ENCODE measurements at regions not wholly inside any gene's neighbourhood (a gene's known extent, or its start where the extent isn't known, plus 50 kb on each side); places are given as distances from the start of the nearest gene placed in this dataset.

DNA sequence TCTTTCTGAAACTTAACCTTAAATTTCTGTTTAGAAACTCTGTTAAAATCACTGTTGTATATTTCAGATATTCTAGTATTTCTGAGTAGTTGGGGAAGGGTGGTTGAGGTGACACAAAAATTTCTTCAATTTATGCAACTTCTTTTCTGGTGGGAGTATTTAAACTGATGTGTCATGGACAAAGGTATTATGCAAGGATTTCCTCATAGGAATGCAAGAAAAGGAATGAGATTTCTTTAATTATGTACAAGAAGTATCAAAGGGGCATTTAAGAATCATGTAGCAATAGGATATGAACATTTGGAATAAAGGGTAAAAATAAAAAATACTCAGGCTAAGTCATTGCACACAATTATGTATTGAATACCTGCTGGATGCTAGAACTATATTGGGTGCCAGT, 575.8 kb upstream of the KLF12 start:
- no peaks in the 10 kb centered on the region for H3K4me1 ChIP-seq
- no peaks in the 10 kb centered on the region for H3K36me3 ChIP-seq
- H3K27me3 ChIP-seq, result no peaks in the 10 kb centered on the region
- no peak overlapping the region for H3K27ac ChIP-seq (replicated peaks in 1 of 4)
- TF ChIP-seq POLR2AphosphoS5 (IDR thresholded peaks at IDR 0.05) (no peak), CTCF (IDR thresholded peaks at IDR 0.05) (no peak), POLR2A (IDR thresholded peaks at IDR 0.05; ENCODE audit: low read depth) (no peak), EP300 (IDR thresholded peaks at IDR 0.05) (no peak)
- no peak overlapping the region for H3K4me3 ChIP-seq
- intact Hi-C loops (cut with DNase I), result no loop called here
- no peaks in the 10 kb centered on the region for H3K9me3 ChIP-seq
- DNase-seq (ENCODE audit: extremely low spot score), result no peak

DNA sequence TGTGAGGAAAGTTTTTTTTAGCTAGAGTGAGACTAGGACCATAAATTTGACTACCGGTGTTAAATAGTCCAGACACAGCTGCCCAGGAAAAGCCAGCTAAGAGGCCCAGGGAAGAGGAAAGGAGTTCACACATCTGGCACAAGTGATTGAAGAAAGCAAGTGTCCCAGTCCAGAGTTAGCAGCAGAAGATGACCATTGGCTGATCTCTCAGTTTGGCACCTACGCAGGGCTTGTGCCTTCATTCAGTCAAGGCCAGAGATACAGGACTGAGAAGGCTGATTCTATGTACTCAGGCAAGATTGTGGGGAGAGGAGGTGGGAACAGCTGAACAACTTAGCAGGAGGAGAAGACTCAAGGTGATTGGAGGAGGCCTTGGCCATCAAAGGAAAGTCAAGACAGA, 575.0 kb upstream of the KLF12 start:
- WGBS, result 80% methylated on average over 2 of the region's 2 CpGs
- Histone ChIP-seq H3K27me3 (no peaks in the 10 kb centered on the region), H3K9me3 (no peaks in the 10 kb centered on the region), H3K36me3 (no peaks in the 10 kb centered on the region), H3K4me3 (no peak overlapping the region), H3K4me1 (no peaks in the 10 kb centered on the region), H3K27ac (replicated peaks in 1 of 4) (no peak overlapping the region)
- intact Hi-C loops (cut with DNase I), result no loop called here
- DNase-seq (ENCODE audit: extremely low spot score), result no peak
- no peak for TF ChIP-seq POLR2AphosphoS5 (IDR thresholded peaks at IDR 0.05)
- no peak for TF ChIP-seq CTCF (IDR thresholded peaks at IDR 0.05)
- no peak for TF ChIP-seq POLR2A (IDR thresholded peaks at IDR 0.05; ENCODE audit: low read depth)
- no peak for TF ChIP-seq EP300 (IDR thresholded peaks at IDR 0.05)

DNA sequence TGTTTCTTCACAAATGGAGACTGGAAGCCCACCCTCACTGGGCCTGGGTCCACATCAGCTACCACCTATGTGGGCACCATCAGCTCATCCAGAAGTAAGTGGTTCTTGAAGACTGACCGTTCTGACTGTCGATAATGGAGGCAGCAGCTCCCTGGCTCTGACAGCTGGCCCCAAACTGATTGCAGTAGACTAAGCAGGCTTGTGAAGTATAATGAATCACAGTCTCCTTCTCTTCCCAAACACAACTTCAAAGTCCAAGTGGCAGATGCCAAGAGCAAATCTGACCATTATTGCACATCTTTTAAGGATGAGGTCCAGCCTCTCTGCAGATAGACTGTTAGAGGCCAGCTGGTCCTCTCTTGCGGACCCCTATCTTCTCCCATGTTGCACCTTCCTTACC, 574.4 kb upstream of the KLF12 start:
- Histone ChIP-seq H3K27me3 (no peaks in the 10 kb centered on the region), H3K4me1 (no peaks in the 10 kb centered on the region), H3K4me3 (no peak overlapping the region), H3K36me3 (no peaks in the 10 kb centered on the region), H3K27ac (replicated peaks in 1 of 4) (no peak overlapping the region), H3K9me3 (no peaks in the 10 kb centered on the region)
- intact Hi-C loops (cut with DNase I), result no loop called here
- 57% methylated on average over 3 of the region's 3 CpGs for WGBS
- no peak for DNase-seq (ENCODE audit: extremely low spot score)
- no peak for TF ChIP-seq POLR2A (IDR thresholded peaks at IDR 0.05; ENCODE audit: low read depth)
- TF ChIP-seq CTCF (IDR thresholded peaks at IDR 0.05), result no peak
- TF ChIP-seq POLR2AphosphoS5 (IDR thresholded peaks at IDR 0.05), result no peak
- TF ChIP-seq EP300 (IDR thresholded peaks at IDR 0.05), result no peak

DNA sequence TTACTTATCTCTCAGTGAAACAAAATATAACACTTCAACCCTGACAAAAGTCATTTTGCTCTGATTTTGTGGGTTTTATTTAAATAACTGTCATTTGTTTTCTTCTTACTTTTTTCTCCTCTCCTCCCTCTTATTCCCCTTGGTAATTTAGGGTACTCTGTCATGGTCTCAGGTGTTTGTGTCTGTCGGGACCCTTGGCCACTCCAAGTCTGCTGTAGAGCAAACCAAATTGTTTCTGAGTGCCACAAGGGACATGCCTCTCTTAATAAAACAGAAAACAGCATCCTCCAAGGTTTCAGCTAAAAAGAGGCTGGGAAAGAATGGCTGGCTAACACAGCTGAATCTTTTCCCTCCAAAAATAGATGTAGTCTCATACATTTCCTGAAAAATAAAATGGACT, 573.1 kb upstream of the KLF12 start:
- Histone ChIP-seq H3K27ac (replicated peaks in 1 of 4) (no peak overlapping the region), H3K36me3 (no peaks in the 10 kb centered on the region), H3K9me3 (no peaks in the 10 kb centered on the region), H3K4me3 (no peak overlapping the region), H3K27me3 (no peaks in the 10 kb centered on the region), H3K4me1 (no peaks in the 10 kb centered on the region)
- WGBS, result 48% methylated on average over 1 of the region's 1 CpG
- TF ChIP-seq POLR2A (IDR thresholded peaks at IDR 0.05; ENCODE audit: low read depth), result no peak
- no peak for TF ChIP-seq EP300 (IDR thresholded peaks at IDR 0.05)
- TF ChIP-seq POLR2AphosphoS5 (IDR thresholded peaks at IDR 0.05), result no peak
- TF ChIP-seq CTCF (IDR thresholded peaks at IDR 0.05), result no peak
- intact Hi-C loops (cut with DNase I), result no loop called here
- DNase-seq (ENCODE audit: extremely low spot score), result no peak

DNA sequence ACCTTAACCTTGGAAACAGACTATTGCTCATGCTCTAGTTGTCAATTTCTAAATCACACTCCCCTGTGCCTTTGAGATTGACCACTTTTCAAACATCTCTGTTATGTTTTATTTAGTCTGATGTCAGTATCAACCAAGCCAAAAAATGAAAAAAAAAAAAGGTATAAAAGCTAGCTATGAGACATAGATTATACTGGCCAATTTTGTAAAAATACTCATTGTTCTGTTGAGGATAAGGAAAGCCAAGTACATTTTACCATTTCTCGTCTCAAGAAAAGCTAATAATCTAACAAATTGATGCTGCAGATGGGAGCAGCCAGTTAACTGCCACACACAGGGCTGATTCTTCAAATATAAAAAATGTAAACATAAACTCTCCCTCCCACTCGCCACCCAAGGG, 572.6 kb upstream of the KLF12 start:
- no peak overlapping the region for H3K4me3 ChIP-seq
- 56% methylated on average over 2 of the region's 2 CpGs for WGBS
- no peaks in the 10 kb centered on the region for H3K36me3 ChIP-seq
- intact Hi-C loops (cut with DNase I), result no loop called here
- no peaks in the 10 kb centered on the region for H3K27me3 ChIP-seq
- no peaks in the 10 kb centered on the region for H3K4me1 ChIP-seq
- no peaks in the 10 kb centered on the region for H3K9me3 ChIP-seq
- DNase-seq (ENCODE audit: extremely low spot score), result no peak
- TF ChIP-seq EP300 (IDR thresholded peaks at IDR 0.05) (no peak), CTCF (IDR thresholded peaks at IDR 0.05) (no peak), POLR2AphosphoS5 (IDR thresholded peaks at IDR 0.05) (no peak), POLR2A (IDR thresholded peaks at IDR 0.05; ENCODE audit: low read depth) (no peak)
- H3K27ac ChIP-seq (replicated peaks in 1 of 4), result no peak overlapping the region
